CD4-positive, alpha-beta memory T cell (primary cell): ENCODE measurements at regions not wholly inside any gene's neighbourhood (a gene's known extent, or its start where the extent isn't known, plus 50 kb on each side); places are given as distances from the start of the nearest gene placed in this dataset.
"Not testable (repeated sequence)": the region's sequence is repeated elsewhere in the genome, so short reads cannot be mapped to it uniquely, and the experiment has no call there.

Source experiments
- CTCF ChIA-PET: fragments of 350-600 bp; sonication (Branson Sonifier 250); formaldehyde crosslinking; loops from one replicate; lab custom pipeline; 2021; ENCODE audit warnings: inconsistent platforms; ENCODE audit not compliant: partially characterized antibody; lab: Charles Lee
- POLR2A ChIA-PET: fragments of 350-600 bp; sonication (Branson Sonifier 250); formaldehyde crosslinking; loops from one replicate; lab custom pipeline; 2021; ENCODE audit not compliant: partially characterized antibody; lab: Charles Lee
- DNase-seq, 5 donors: peaks; one replicate each; pipeline versions ENCODE4 v3.0.0 to v3.0.0-alpha.2; 2020 to 2022; ENCODE audit warnings: mixed read lengths in 1 of 5
- H3K27ac ChIP-seq: one replicate; pipeline ENCODE4 v1.7.0; 2013; ENCODE audit warnings: low read depth, low read length
- H3K27me3 ChIP-seq: 2 replicates; pipeline ENCODE4 v1.7.0; 2013; ENCODE audit warnings: mild to moderate bottlenecking, low read length, moderate library complexity; ENCODE audit not compliant: insufficient read depth
- H3K36me3 ChIP-seq: 2 replicates; pipeline ENCODE4 v1.7.0; 2013; ENCODE audit warnings: mild to moderate bottlenecking, low read length, moderate library complexity; ENCODE audit not compliant: insufficient read depth
- H3K4me1 ChIP-seq: 2 replicates; pipeline ENCODE4 v1.7.0; 2013; ENCODE audit warnings: mild to moderate bottlenecking, low read length, moderate library complexity; ENCODE audit not compliant: insufficient read depth
- H3K4me3 ChIP-seq, 2 donors: one replicate each; pipeline ENCODE4 v1.7.0; 2013; ENCODE audit warnings: low read length in 2 of 2, mild to moderate bottlenecking in 1 of 2
- H3K9me3 ChIP-seq, 2 donors: one replicate each; pipeline ENCODE4 v1.7.0; 2013; ENCODE audit warnings: low read length in 2 of 2, control low read depth in 1 of 2; ENCODE audit not compliant: control insufficient read depth in 1 of 2
- H3K27ac Mint-ChIP-seq, 7 donors: one replicate each; pipeline ENCODE4 v1.8.0; 2020 to 2021; ENCODE audit warnings: mixed read lengths in 7 of 7, mild to moderate bottlenecking in 6 of 7, inconsistent platforms in 3 of 7, moderate library complexity in 3 of 7
- H3K27me3 Mint-ChIP-seq, 2 donors: one replicate each; pipeline ENCODE4 v1.8.0; 2020 to 2021; ENCODE audit warnings: mixed read lengths in 2 of 2
- H3K36me3 Mint-ChIP-seq, 2 donors: one replicate each; pipeline ENCODE4 v1.8.0; 2020 to 2021; ENCODE audit warnings: mixed read lengths in 2 of 2, inconsistent platforms in 1 of 2, mild to moderate bottlenecking in 1 of 2
- H3K4me1 Mint-ChIP-seq, 4 donors: one replicate each; pipeline ENCODE4 v1.8.0; 2020 to 2021; ENCODE audit warnings: mixed read lengths in 4 of 4, mild to moderate bottlenecking in 1 of 4
- H3K4me3 Mint-ChIP-seq, 8 donors: one replicate each; pipeline ENCODE4 v1.8.0; 2020 to 2021; ENCODE audit warnings: mixed read lengths in 8 of 8, mild to moderate bottlenecking in 7 of 8, moderate library complexity in 6 of 8, inconsistent platforms in 3 of 8
- H3K9me3 Mint-ChIP-seq, 8 donors: one replicate each; pipeline ENCODE4 v1.8.0; 2020 to 2021; ENCODE audit warnings: mixed read lengths in 8 of 8, mild to moderate bottlenecking in 5 of 8, inconsistent platforms in 3 of 8, moderate library complexity in 1 of 8
- intact Hi-C: fragments of 100-400 bp; cut with micrococcal nuclease; formaldehyde crosslinking; loops from one replicate; pipeline ENCODE4 v1.15.1; 2023

DNA sequence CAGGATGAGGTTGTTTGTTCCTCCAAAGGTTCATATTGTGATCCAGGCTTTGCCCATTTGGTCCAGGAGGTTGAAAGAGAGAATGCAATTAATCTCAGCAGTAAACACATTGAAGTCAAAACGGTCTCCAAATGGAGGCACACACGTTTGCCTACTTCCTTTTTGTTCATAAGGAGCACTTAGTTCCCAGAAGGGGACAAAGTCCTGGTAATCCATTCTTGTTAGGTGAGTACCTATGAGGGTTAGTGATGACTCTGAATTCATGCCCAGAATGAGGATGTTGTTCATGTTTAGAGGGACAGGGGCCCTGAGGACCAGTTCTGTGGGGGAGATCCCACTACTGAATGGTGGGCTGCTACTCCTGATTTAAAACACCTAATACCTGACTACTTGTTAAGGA, 177.7 kb downstream of the ALDH1A2 start:
- Histone ChIP-seq H3K4me1 (no peaks in the 10 kb centered on the region), H3K27me3 (no peaks in the 10 kb centered on the region), H3K4me3 (no peak overlapping the region), H3K27ac (no peak overlapping the region), H3K36me3 (no peaks in the 10 kb centered on the region), H3K9me3 (no peaks in the 10 kb centered on the region)
- no peak for DNase-seq
- CTCF ChIA-PET, result no interaction called here
- Mint-ChIP-seq H3K4me1 (no peaks in the 10 kb centered on the region), H3K4me3 (no peak overlapping the region), H3K27me3 (peaks cover 10 to 19% of the 10 kb centered on the region in 2 donors), H3K9me3 (peaks cover 0 to 3% (median 0%) of the 10 kb centered on the region in 8 donors), H3K36me3 (no peaks in the 10 kb centered on the region), H3K27ac (no peak overlapping the region)
- intact Hi-C loops, result no loop called here
- POLR2A ChIA-PET, result no interaction called here

DNA sequence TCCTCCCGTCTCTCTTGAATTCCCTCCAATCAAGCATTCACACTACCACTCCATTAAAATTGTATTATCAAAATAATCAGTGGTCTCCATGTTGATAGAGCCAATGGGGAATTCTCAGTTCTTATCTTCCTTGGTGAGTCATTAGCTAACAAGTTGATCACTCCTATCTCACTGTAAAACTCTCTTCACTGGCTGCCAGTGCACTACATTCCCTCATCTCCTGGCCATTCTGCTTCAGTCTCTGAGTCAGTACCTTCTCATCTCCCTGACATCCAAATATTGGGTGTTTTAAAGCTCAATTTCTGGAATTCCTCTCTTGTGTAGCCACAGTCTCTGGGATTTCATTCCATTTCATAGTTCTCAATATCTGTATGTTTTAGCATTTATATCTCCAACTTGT, 175.2 kb downstream of the ALDH1A2 start:
- no peak overlapping the region for H3K27ac Mint-ChIP-seq
- no peaks in the 10 kb centered on the region for H3K27me3 ChIP-seq
- H3K27ac ChIP-seq, result no peak overlapping the region
- no peak for DNase-seq
- H3K4me1 Mint-ChIP-seq, result no peaks in the 10 kb centered on the region
- no peak overlapping the region for H3K4me3 ChIP-seq
- CTCF ChIA-PET, result interaction anchor here (2.1 kb wide), 1 partner anchor 30 kb away, joined by 7 read pairs; no protein-coding TSS in a partner anchor
- peaks cover 0 to 3% (median 0%) of the 10 kb centered on the region in 8 donors for H3K9me3 Mint-ChIP-seq
- intact Hi-C loops, result no loop called here
- POLR2A ChIA-PET, result no interaction called here
- no peaks in the 10 kb centered on the region for H3K36me3 Mint-ChIP-seq
- H3K4me1 ChIP-seq, result no peaks in the 10 kb centered on the region
- H3K27me3 Mint-ChIP-seq, result peaks cover 6 to 14% of the 10 kb centered on the region in 2 donors
- no peak overlapping the region for H3K4me3 Mint-ChIP-seq
- no peaks in the 10 kb centered on the region for H3K36me3 ChIP-seq
- no peaks in the 10 kb centered on the region for H3K9me3 ChIP-seq

DNA sequence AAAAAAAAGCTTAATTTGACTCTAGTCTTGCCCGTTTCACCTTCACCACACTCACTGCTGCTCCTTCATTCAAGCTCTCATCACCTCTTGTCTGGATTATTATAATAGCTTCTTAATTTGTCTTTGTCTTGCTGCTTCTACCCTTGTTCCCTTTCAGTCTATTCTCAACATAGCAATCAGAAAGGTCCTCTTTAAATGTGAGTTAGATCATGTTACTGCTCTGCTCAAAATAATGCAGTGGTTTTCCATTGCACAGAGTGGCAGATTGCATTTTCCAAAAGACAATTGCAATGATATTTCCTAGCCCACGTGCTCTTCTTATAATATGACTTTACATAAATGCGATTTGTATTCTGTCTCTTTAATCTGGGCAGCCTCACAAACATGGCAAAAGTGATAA, 174.6 kb downstream of the ALDH1A2 start:
- no peak overlapping the region for H3K4me3 Mint-ChIP-seq
- intact Hi-C loops, result no loop called here
- Histone ChIP-seq H3K9me3 (no peaks in the 10 kb centered on the region), H3K4me3 (no peak overlapping the region), H3K36me3 (no peaks in the 10 kb centered on the region), H3K27ac (no peak overlapping the region), H3K4me1 (no peaks in the 10 kb centered on the region), H3K27me3 (no peaks in the 10 kb centered on the region)
- DNase-seq, result no peak
- no peaks in the 10 kb centered on the region for H3K36me3 Mint-ChIP-seq
- ChIA-PET POLR2A (no interaction called here), CTCF (interaction anchor here (2.1 kb wide), 1 partner anchor 30 kb away, joined by 7 read pairs; no protein-coding TSS in a partner anchor)
- no peak overlapping the region for H3K27ac Mint-ChIP-seq
- H3K9me3 Mint-ChIP-seq, result peaks cover 0 to 3% (median 0%) of the 10 kb centered on the region in 8 donors
- peaks cover 7 to 12% of the 10 kb centered on the region in 2 donors for H3K27me3 Mint-ChIP-seq
- no peaks in the 10 kb centered on the region for H3K4me1 Mint-ChIP-seq

DNA sequence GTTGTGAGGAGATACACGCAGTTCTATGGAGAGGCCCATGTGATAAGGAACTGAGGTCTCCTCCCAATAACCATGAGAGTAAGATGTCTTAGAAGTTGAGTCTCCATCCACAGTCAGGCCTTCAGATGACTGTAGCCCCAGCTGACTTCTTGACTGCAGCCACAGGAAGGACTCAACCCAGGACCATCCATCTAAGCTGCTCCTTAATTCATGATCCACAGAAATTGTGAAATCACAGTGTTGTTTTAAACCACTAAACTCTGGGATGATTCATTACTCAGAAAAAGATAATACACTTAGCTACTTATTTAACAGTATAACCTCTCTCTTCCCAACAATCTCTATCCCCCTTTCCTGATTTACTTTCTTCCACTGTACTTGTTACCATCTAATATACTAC, 173.3 kb downstream of the ALDH1A2 start:
- Mint-ChIP-seq H3K27me3 (peaks cover 7 to 15% of the 10 kb centered on the region in 2 donors), H3K9me3 (peaks cover 0 to 3% (median 0%) of the 10 kb centered on the region in 8 donors), H3K36me3 (no peaks in the 10 kb centered on the region), H3K4me1 (no peaks in the 10 kb centered on the region), H3K4me3 (no peak overlapping the region), H3K27ac (no peak overlapping the region)
- Histone ChIP-seq H3K36me3 (no peaks in the 10 kb centered on the region), H3K4me3 (no peak overlapping the region), H3K27me3 (no peaks in the 10 kb centered on the region), H3K9me3 (no peaks in the 10 kb centered on the region), H3K4me1 (no peaks in the 10 kb centered on the region), H3K27ac (no peak overlapping the region)
- intact Hi-C loops, result no loop called here
- CTCF ChIA-PET, result interaction anchor here (2.1 kb wide), 1 partner anchor 32 kb away, joined by 7 read pairs; no protein-coding TSS in a partner anchor
- no peak for DNase-seq
- POLR2A ChIA-PET, result no interaction called here

DNA sequence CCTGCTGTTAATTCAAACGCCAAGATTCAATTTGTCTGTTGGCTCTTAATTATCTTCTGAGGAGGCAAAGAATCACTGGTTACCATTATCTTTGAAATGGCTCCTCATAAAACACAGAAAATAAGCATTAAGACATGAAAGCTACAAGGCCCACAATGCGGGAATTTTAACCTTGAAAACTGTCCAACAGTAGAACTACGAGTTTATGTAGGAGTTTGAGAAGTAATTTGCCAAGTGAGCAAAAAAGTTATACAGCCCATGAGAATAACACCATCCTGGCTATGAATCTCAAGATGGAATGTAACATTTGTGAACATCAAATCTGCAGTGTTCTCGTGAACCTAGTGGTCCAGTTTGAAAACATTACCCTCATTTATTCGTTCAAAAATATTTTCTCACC, 172.5 kb downstream of the ALDH1A2 start:
- no peaks in the 10 kb centered on the region for H3K4me1 ChIP-seq
- no peaks in the 10 kb centered on the region for H3K36me3 ChIP-seq
- no peaks in the 10 kb centered on the region for H3K9me3 ChIP-seq
- Mint-ChIP-seq H3K27ac (no peak overlapping the region), H3K4me1 (no peaks in the 10 kb centered on the region), H3K4me3 (no peak overlapping the region), H3K27me3 (peaks cover 4 to 9% of the 10 kb centered on the region in 2 donors), H3K36me3 (no peaks in the 10 kb centered on the region), H3K9me3 (peaks cover 0 to 3% (median 0%) of the 10 kb centered on the region in 8 donors)
- H3K27me3 ChIP-seq, result no peaks in the 10 kb centered on the region
- DNase-seq, result no peak
- ChIA-PET POLR2A (no interaction called here), CTCF (no interaction called here)
- no peak overlapping the region for H3K4me3 ChIP-seq
- intact Hi-C loops, result no loop called here
- no peak overlapping the region for H3K27ac ChIP-seq

DNA sequence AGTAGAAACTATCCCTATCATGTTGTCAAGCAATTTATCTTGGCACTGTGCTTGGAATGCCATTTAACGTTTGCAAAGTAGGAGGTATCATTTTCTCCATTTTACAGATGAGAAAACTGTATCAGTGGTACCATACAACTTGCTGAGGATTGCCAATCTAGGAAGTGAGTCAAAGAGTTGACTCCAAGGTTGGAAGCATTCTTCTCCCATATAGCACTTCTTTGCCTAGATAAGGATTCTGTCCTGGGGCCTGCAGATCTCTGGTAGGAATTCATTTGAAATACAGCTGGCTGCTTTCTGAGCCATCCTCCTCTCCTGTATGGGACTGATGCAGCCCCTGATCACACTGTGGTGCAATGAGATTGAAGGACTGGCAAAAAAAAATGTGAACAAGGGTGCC, 170.2 kb downstream of the ALDH1A2 start:
- DNase-seq, result no peak
- H3K4me1 Mint-ChIP-seq, result no peaks in the 10 kb centered on the region
- H3K27ac Mint-ChIP-seq, result no peak overlapping the region
- H3K4me3 Mint-ChIP-seq, result no peak overlapping the region
- H3K27ac ChIP-seq, result no peak overlapping the region
- H3K36me3 ChIP-seq, result no peaks in the 10 kb centered on the region
- H3K36me3 Mint-ChIP-seq, result no peaks in the 10 kb centered on the region
- H3K27me3 ChIP-seq, result no peaks in the 10 kb centered on the region
- no peaks in the 10 kb centered on the region for H3K4me1 ChIP-seq
- H3K27me3 Mint-ChIP-seq, result peaks cover 2 to 6% of the 10 kb centered on the region in 2 donors
- peaks cover 0 to 4% (median 0%) of the 10 kb centered on the region in 8 donors for H3K9me3 Mint-ChIP-seq
- CTCF ChIA-PET, result interaction anchor here (0.5 kb wide), 1 partner anchor 29 kb away, joined by 3 read pairs; no protein-coding TSS in a partner anchor
- POLR2A ChIA-PET, result no interaction called here
- no peaks in the 10 kb centered on the region for H3K9me3 ChIP-seq
- intact Hi-C loops, result no loop called here
- no peak overlapping the region for H3K4me3 ChIP-seq

DNA sequence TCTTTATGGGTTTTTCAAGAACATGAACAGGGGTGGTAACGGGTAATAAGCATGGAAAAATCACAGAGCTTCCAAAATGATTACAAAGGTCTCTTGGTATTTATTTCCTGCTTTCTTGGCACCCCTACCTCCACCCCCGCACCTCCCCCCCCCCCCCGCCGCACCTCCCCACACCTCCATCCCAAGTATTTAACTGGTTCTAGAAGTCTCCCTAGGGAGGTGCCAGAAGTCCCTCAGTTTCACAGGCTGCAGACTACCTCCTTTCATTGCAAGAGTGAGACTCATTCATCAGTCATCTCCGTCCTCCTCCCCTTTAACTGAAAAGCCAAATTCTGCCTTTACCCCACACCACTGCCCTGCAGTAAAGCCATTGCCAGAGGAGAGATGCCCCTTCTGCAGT, 169.4 kb downstream of the ALDH1A2 start:
- CTCF ChIA-PET, result no interaction called here
- H3K4me1 Mint-ChIP-seq, result no peaks in the 10 kb centered on the region
- DNase-seq, result no peak
- Histone ChIP-seq H3K4me3 (no peak overlapping the region), H3K9me3 (no peaks in the 10 kb centered on the region), H3K27ac (no peak overlapping the region), H3K27me3 (no peaks in the 10 kb centered on the region), H3K4me1 (no peaks in the 10 kb centered on the region), H3K36me3 (no peaks in the 10 kb centered on the region)
- POLR2A ChIA-PET, result no interaction called here
- peaks cover 1 to 7% of the 10 kb centered on the region in 2 donors for H3K27me3 Mint-ChIP-seq
- intact Hi-C loops, result no loop called here
- H3K9me3 Mint-ChIP-seq, result peaks cover 0 to 4% (median 2%) of the 10 kb centered on the region in 8 donors
- H3K4me3 Mint-ChIP-seq, result no peak overlapping the region
- H3K36me3 Mint-ChIP-seq, result no peaks in the 10 kb centered on the region
- H3K27ac Mint-ChIP-seq, result no peak overlapping the region

DNA sequence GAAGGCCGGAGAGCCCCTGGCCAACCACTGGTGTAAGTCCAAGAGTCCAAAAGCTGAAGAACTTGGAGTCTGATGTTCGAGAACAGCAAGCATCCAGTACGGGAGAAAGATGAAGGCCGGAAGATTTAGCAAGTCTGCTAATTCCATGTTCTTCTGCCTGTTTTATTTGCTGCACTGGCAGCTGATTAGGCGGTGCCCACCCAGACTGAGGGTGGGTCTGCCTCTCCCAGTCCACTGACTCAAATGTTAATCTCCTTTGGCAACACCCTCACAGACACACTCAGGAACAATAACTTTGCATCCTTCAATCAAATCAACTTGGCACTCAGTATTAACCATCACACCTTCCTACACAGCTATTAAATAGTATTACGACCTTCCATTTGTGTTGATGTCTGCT, 168.6 kb downstream of the ALDH1A2 start:
- intact Hi-C loops, H3K9me3 Mint-ChIP-seq, POLR2A ChIA-PET, CTCF ChIA-PET, H3K4me1 ChIP-seq, H3K4me1 Mint-ChIP-seq, H3K36me3 Mint-ChIP-seq, H3K36me3 ChIP-seq, H3K4me3 Mint-ChIP-seq, H3K27ac Mint-ChIP-seq, H3K4me3 ChIP-seq, H3K27ac ChIP-seq, H3K27me3 ChIP-seq, DNase-seq, H3K9me3 ChIP-seq: not testable (repeated sequence)
- H3K27me3 Mint-ChIP-seq, result peaks cover 1 to 11% of the 10 kb centered on the region in 2 donors
